ACHN (cell line): ENCODE measurements at regions not wholly inside any gene's neighbourhood (a gene's known extent, or its start where the extent isn't known, plus 50 kb on each side); places are given as distances from the start of the nearest gene placed in this dataset.

Source experiments
- DNase-seq: peaks from one replicate; pipeline ENCODE4 v3.0.0-alpha.2; 2015
- in situ Hi-C: cut with HindIII; loops from 2 replicates; pipeline ENCODE4 v1.10.0; 2017; ENCODE audit warnings: low sequenced_read_pairs, low pct_ligation_motif_present, low pct_unique_long_range_greater_than_20kb

GRCh38 chr10:131649617-131650016 lies 251.2 kb upstream of the PPP2R2D start:
- in situ Hi-C loops = no loop called here
- DNase-seq = no peak

- in situ Hi-C loops = no loop called here
Measured at GRCh38 chr10:131650169-131650705, 250.6 kb upstream of the PPP2R2D start.

GRCh38 chr10:131650771-131651673 lies 249.8 kb upstream of the PPP2R2D start:
- no peak for DNase-seq
- in situ Hi-C loops = no loop called here

More at GRCh38 chr10:131650169-131650705, 250.6 kb upstream of the PPP2R2D start:
- no peak for DNase-seq

DNA sequence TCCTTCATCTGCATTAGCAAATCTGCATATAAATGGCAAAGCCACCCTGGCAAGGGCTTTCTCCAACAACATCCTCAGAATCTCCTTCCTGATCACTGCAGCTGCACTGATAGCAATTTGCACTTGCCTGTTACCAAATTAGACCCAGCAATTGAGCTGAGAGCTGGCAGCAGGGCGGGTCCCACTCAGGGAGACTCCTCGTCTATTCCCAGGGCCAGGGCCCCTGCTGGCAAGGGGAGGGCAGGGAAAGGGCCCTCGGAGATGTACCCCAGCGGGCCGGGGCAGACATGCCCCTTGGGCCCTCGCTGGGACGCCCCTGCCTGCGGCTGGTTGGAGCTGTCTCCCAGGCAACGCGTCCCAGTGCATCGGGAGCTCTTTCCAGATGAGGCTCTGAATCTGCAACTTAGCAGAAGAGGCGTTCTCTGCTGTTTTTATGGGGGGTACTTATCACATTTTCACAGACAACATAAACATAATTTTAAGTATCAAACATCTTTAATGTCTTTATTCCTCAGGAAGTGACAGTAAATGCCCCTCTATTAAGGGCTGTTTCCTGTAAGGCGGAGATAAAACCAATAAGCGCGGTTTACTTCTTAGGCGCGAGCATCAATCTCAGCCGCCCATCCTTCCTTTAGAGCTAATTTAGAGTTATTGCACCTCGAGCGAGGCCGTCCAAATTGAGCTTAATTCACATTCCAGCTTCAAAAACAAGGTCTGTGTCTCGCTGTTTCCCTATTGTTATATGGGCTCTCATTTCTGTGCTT lies 249.0 kb upstream of the PPP2R2D start:
- DNase-seq = no peak
- in situ Hi-C loops = no loop called here

DNA sequence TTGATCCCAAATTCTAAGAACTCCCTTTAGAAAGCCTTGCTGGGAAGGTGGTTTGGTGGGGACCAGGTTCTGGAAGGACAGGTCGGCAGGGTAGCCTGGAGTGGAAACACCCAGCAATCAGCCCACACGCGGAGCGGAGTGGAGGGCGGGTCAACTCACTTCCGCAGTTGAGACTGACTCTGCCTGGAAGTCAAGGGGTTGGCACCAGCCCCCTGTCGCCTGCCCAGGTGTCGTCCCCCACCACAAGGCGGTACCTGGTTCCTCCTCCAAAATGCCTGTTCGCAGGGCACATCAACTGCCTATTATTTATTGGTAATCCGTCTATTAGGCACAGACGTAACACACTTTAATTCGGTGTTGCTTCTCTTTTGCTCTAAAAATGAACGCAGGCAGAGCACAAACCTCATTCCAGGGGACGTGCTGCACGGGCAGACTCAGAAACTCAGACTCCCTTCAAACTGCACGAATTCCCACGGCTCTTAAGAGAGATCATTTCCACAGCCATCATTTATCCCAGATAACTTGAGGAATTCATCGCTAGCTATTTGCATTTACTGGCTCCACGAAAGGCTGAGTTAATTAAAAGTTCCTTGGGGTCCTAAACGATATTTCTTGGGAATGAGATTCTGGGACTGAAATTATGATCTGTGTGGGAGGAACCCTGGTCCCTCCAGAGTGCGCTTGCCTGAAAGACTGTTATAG lies 248.2 kb upstream of the PPP2R2D start:
- in situ Hi-C loops = no loop called here
- DNase-seq = no peak

DNA sequence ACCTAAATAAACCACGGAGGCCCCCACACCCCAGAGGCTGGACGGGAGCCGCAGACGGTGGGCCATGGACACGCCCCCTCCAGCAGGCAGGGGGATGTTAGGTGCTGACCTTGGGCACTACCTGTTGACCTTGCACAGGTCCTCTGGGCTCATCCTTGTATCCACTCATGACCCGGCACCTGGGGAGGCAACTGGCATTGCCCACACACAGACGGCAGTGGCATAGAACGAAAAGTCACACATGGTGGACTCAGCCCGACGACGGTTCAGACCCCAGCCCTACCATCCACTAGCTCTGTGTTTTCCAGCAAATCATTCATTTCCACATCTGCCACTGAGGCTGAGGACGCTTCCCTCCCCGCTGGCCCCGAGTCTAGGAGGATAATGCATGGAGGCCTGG lies 247.7 kb upstream of the PPP2R2D start:
- no peak for DNase-seq
- in situ Hi-C loops = no loop called here

DNA sequence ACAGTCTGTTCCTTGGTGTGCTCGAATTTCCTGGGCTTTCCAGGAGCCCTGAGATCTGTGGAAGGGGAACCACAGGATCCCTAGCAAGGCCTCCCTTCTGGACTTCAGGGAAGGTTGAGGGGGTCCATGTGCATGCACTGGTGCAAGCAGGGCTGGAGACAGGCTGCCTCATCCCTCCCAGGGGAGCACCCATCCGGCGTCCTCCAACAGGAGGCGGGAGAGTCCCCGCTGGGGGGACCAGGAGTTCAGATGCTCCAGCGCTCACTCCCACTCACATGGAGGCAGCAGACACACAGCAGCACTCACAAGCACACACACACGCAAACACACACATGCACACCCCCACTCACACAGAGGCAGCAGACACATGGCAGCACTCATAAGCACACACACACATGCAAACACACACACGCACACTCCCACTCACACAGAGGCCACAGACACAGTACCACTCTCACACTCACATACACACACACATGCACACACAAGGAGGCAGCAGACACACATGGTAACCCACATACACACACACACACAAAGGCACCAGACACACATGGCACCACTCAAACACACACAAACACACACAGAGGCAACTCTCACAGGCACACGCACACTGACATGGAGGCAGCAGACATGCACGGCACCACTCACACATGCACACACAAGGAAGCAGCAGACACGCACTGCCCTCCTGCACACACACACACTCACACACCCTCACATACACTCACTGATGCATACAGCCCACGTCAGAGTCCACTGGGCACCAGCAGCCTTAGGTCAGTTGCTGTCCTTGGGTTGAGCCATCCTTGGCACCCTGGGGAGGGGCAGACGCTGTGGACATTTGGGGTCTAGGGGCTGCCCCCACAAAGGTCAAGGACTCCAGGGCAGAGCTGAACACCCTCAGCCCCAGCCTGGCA lies 247.0 kb upstream of the PPP2R2D start:
- in situ Hi-C loops = no loop called here
- DNase-seq = no peak

DNA sequence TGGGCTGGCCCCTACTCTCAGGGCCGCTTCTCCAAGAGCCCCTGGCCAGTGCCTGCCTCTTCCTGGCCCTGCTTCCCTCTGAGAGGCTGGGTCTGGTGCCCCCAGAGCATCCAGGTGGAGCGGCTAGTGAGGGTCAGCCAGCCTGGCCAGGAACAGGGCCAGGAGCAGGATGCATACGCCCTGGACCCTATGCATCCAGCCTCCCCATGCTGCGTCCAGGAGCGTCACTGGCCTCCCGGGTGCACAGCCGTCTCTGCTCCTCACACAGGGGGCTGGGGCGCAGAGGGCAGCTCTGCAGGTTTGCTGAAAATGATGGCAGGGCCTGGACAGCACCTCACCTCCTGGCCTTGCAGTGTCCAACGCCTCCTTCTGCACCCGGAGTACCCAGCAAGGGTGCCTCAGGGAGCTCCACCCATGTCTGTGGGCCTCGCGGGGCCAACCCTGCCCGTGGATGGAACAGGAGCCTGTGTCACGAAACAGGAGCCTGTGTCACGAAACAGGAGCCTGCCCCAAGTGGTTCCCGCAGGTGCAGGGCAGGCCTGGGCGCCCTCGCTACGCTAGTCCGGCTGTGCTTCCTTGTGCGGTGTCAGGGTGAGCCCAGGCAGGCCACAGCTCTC lies 246.2 kb upstream of the PPP2R2D start:
- in situ Hi-C loops = no loop called here
- no peak for DNase-seq

DNA sequence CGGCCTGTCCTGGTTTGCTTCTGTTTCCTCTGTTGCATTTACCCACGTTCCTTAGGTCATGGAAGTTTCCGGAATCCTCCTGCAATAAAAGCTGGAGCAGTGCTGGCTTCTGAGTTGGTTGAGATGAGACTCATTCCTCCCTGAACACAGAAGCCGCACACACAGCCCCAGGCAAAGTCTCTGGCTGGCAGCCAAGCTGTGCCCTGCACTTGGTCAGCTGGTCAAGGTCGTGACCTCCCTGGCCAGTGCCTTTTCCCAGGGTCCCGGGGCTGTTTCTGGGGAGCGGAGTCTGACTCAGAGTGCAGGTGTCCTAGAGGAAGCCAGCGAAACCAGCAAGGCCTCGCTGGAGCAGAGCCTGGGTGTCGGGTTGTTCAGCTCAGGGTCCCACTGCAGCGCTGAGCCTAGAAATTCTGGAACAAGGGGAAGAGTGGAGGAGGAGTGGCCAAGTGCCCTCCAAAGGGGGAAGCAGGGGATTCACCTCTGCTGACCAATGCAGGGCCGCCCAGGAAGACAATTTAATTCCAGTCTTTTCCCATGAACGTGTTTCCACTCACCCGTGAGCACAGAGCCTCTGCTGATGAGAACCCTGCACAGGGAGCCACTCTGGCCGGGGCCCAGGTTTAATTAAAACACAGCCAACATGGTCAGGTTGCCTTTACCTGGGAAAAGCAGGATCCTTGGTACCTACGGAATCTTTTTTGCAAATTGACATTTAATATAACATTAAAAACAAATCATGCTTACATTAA lies 245.5 kb upstream of the PPP2R2D start:
- DNase-seq = no peak
- in situ Hi-C loops = no loop called here

DNA sequence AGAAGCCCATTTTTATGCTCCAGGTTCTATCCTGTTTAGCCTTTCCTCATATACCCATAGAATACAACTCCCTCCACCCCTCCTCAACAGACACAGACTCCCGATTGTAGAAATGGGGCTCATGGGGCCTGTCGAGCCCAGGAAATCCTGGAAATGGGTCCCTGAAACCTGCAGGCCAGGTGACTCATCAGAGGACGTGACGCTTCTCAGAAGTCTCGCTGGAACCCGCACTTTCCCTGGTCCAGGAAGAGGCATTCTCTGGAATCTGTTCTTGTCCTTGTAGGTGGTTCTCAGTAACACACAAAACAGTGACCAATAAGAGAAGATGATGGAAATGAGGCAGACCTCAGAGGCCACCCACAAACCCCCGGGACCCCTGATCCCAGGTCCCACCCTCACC lies 244.8 kb upstream of the PPP2R2D start:
- in situ Hi-C loops = no loop called here
- no peak for DNase-seq

GRCh38 chr10:131656431-131656841 lies 244.4 kb upstream of the PPP2R2D start:
- DNase-seq = no peak
- in situ Hi-C loops = no loop called here

- in situ Hi-C loops = no loop called here
- DNase-seq = no peak
Measured at GRCh38 chr10:131657318-131657984, 243.4 kb upstream of the PPP2R2D start.

DNA sequence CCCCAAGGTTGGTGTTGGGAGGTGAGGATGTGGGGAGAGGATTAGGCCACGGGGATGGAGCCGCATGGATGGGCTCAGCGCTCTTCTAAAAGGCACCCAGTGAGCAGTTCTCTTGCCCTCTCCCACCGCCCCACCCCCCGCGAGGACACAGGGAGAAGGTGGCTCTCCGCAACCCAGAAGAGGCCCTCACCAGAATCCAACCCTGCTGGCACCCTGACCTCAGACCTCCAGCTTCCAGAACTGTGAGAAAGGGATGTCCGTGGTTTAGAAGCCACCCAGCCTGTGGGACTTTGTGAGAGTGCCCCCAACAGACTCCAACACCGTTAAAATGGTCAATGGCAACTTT lies 242.8 kb upstream of the PPP2R2D start:
- DNase-seq = no peak
- in situ Hi-C loops = no loop called here

- in situ Hi-C loops = no loop called here
Measured at GRCh38 chr10:131658476-131659110, 242.2 kb upstream of the PPP2R2D start.

DNA sequence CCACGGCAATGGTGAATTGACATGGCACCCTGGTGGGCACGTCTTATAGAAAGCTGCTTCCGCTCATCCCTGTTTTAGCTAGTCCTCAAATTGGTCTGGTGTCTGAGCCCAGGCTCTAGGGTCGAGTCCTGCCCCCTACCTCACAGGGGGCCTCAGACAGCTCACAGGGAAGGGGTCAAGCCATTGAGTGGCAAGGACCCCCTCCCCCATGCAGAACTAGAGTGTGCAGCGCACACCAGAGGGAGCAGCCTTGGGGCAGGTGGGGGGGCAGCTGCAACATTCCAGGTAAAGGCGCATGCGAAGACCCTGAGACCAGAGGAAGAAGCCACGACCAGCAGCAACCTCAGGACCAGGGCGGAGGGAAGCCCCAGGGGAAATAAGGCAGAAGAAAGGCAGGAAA lies 240.4 kb upstream of the PPP2R2D start:
- DNase-seq = no peak
- in situ Hi-C loops = no loop called here

More at GRCh38 chr10:131658476-131659110, 242.2 kb upstream of the PPP2R2D start:
- DNase-seq = no peak

- in situ Hi-C loops = no loop called here
- no peak for DNase-seq
Measured at GRCh38 chr10:131662851-131663250, 238.0 kb upstream of the PPP2R2D start.
